DND-41 (cell line): ENCODE measurements at regions not wholly inside any gene's neighbourhood (a gene's known extent, or its start where the extent isn't known, plus 50 kb on each side); places are given as distances from the start of the nearest gene placed in this dataset.

Source experiments
- CTCF ChIP-seq: IDR thresholded peaks from 2 replicates; pipeline ENCODE4 v1.5.1; 2012; ENCODE audit warnings: borderline replicate concordance, low read length, moderate library complexity, mild to moderate bottlenecking; ENCODE audit not compliant: poor library complexity, severe bottlenecking; ENCODE audit errors: extremely low read depth
- EZH2 ChIP-seq: IDR thresholded peaks from 3 replicates; pipeline ENCODE4 v1.6.1; 2012; ENCODE audit warnings: borderline replicate concordance, low read depth, mild to moderate bottlenecking, moderate library complexity, low read length, inconsistent platforms; ENCODE audit not compliant: severe bottlenecking

GRCh38 chr9:13590996-13591395 lies 311.5 kb upstream of the MPDZ start:
- TF ChIP-seq CTCF: no peak
- TF ChIP-seq EZH2: no peak
